ENCODE measurements at regions not wholly inside any gene's neighbourhood (a gene's known extent, or its start where the extent isn't known, plus 50 kb on each side); places are given as distances from the start of the nearest gene placed in this dataset.

DNA sequence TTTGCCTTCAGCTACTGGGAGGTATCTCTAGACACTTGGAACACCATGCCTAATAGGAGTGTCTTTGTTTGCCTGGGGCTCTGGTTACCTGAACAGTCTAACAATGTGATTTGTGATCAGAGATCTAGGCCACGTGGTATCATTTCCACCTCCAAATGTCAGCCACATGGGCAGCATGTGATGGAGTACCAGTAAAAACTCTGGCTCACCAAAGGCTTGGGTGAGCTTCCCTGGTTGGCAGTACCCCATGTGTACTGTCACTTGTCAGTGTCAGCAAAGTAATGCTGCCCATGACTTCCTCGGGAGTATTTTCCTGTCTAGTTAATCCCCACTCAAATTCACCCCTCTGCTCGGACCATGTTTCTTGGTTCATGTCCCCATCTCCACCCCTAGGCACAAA lies 195.2 kb upstream of the LRFN2 start:
- FAIRE-seq, result no peak
- no peak overlapping the region for H3K4me3 ChIP-seq
- TF ChIP-seq, protein P1, sequence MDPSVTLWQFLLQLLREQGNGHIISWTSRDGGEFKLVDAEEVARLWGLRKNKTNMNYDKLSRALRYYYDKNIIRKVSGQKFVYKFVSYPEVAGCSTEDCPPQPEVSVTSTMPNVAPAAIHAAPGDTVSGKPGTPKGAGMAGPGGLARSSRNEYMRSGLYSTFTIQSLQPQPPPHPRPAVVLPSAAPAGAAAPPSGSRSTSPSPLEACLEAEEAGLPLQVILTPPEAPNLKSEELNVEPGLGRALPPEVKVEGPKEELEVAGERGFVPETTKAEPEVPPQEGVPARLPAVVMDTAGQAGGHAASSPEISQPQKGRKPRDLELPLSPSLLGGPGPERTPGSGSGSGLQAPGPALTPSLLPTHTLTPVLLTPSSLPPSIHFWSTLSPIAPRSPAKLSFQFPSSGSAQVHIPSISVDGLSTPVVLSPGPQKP (IDR thresholded peaks at IDR 0.05; ENCODE audit: low read depth, low read length), result no peak
- TF ChIP-seq POLR2A (IDR thresholded peaks at IDR 0.05; ENCODE audit: low read length) (no peak), ESRRA (IDR thresholded peaks at IDR 0.05; ENCODE audit: borderline replicate concordance, low read length) (no peak)
- TF ChIP-seq, protein P2, sequence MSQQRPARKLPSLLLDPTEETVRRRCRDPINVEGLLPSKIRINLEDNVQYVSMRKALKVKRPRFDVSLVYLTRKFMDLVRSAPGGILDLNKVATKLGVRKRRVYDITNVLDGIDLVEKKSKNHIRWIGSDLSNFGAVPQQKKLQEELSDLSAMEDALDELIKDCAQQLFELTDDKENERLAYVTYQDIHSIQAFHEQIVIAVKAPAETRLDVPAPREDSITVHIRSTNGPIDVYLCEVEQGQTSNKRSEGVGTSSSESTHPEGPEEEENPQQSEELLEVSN (IDR thresholded peaks at IDR 0.05; ENCODE audit: borderline replicate concordance, low read depth), result no peak
- no peak overlapping the region for H3K4me2 ChIP-seq
- no peak for DNase-seq (ENCODE audit: low read depth in 1 of 2, low spot score in 1 of 2)
- WGBS (ENCODE audit: missing lambda C conversion rate), result 47% methylated on average over 3 of the region's 3 CpGs
- no peaks in the 10 kb centered on the region for H3K9me3 ChIP-seq
- ChIA-PET CTCF (no interaction called here), POLR2A (no interaction called here)
- H3K4me1 ChIP-seq, result no peaks in the 10 kb centered on the region
- no peak for ATAC-seq
- H3K27ac ChIP-seq, result no peak overlapping the region

DNA sequence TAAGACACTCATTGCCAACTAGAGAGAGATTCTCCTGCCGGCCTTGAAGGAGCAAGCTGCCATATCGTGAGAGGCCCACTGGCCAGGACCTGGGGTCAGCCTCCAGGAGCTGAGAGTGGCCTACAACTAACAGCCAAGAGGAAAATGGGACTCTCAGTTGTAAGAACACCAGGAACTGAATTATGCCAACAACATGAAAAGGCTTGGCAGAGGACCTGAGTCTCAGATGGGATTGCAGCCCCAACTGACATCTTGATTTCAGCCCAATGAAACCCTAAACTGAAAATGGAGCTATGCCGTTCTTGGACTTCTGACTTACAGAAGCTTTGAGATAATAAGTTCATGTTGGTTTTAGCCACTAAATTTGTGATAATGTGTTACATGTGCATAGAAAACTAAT lies 193.5 kb upstream of the LRFN2 start:
- WGBS (ENCODE audit: missing lambda C conversion rate), result 96% methylated on average over 2 of the region's 3 CpGs
- ChIA-PET POLR2A (interaction anchor here (0.6 kb wide), 1 partner anchor 153 kb away, joined by 3 read pairs; no protein-coding TSS in a partner anchor), CTCF (no interaction called here)
- TF ChIP-seq EHMT2 (IDR thresholded peaks at IDR 0.05; ENCODE audit: low read depth) (no peak), CHD2 (IDR thresholded peaks at IDR 0.05; ENCODE audit: low read length, partially characterized antibody) (no peak), HOXB13 (CRISPR knock-in tag; IDR thresholded peaks at IDR 0.05; ENCODE audit: low read depth) (no peak), ZSCAN20 (CRISPR knock-in tag; IDR thresholded peaks at IDR 0.05) (no peak), HDAC2 (IDR thresholded peaks at IDR 0.05) (no peak), RNF2 (IDR thresholded peaks at IDR 0.05; ENCODE audit: borderline replicate concordance, low read depth) (no peak), GATA3 (IDR thresholded peaks at IDR 0.05; ENCODE audit: borderline replicate concordance) (no peak), ZFP36 (IDR thresholded peaks at IDR 0.05; ENCODE audit: borderline replicate concordance, partially characterized antibody) (no peak), ESRRA (IDR thresholded peaks at IDR 0.05; ENCODE audit: borderline replicate concordance, low read length) (no peak), ZNF302 (CRISPR knock-in tag; IDR thresholded peaks at IDR 0.05) (no peak), NR3C1 (IDR thresholded peaks at IDR 0.05) (no peak), CBX2 (IDR thresholded peaks at IDR 0.05; ENCODE audit: borderline replicate concordance, low read depth) (no peak), FOSB (CRISPR knock-in tag; IDR thresholded peaks at IDR 0.05) (no peak), RFX5 (IDR thresholded peaks at IDR 0.05) (no peak)
- TF ChIP-seq, protein P3, sequence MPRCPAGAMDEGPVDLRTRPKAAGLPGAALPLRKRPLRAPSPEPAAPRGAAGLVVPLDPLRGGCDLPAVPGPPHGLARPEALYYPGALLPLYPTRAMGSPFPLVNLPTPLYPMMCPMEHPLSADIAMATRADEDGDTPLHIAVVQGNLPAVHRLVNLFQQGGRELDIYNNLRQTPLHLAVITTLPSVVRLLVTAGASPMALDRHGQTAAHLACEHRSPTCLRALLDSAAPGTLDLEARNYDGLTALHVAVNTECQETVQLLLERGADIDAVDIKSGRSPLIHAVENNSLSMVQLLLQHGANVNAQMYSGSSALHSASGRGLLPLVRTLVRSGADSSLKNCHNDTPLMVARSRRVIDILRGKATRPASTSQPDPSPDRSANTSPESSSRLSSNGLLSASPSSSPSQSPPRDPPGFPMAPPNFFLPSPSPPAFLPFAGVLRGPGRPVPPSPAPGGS (IDR thresholded peaks at IDR 0.05), result no peak
- TF ChIP-seq, protein P4, sequence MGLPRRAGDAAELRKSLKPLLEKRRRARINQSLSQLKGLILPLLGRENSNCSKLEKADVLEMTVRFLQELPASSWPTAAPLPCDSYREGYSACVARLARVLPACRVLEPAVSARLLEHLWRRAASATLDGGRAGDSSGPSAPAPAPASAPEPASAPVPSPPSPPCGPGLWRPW (IDR thresholded peaks at IDR 0.05), result no peak
- Histone ChIP-seq H3K4me3 (no peak overlapping the region), H3K9me3 (no peaks in the 10 kb centered on the region), H3K4me1 (no peaks in the 10 kb centered on the region), H3K27ac (no peak overlapping the region), H3K4me2 (no peak overlapping the region)
- DNase-seq (ENCODE audit: low read depth in 1 of 2, low spot score in 1 of 2) (no peak), FAIRE-seq (no peak), ATAC-seq (no peak)

DNA sequence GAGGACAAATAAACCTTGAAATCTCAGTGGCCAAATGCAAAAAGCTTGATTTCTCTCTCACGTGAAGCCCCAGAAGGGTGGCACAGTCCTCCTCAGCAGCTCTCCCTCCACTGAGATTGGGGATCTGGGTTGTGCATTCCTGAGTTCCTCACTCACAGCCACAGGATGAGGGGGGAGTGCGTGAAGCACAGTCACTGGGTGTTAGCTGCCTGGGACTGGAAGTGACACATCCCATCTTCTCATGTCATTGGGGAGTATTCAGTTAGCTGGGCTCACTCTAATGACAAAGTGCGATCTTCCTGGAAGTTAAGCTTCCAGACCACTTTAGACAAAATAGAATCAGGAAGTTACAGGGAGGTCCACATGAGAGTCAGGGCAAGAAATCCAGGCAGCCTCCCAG lies 192.2 kb upstream of the LRFN2 start:
- FAIRE-seq (no peak), DNase-seq (ENCODE audit: low read depth in 1 of 2, low spot score in 1 of 2) (peak in 1 of 2 experiments; percentile 7), ATAC-seq (no peak)
- H3K4me2 ChIP-seq, result no peak overlapping the region
- TF ChIP-seq, protein P5, sequence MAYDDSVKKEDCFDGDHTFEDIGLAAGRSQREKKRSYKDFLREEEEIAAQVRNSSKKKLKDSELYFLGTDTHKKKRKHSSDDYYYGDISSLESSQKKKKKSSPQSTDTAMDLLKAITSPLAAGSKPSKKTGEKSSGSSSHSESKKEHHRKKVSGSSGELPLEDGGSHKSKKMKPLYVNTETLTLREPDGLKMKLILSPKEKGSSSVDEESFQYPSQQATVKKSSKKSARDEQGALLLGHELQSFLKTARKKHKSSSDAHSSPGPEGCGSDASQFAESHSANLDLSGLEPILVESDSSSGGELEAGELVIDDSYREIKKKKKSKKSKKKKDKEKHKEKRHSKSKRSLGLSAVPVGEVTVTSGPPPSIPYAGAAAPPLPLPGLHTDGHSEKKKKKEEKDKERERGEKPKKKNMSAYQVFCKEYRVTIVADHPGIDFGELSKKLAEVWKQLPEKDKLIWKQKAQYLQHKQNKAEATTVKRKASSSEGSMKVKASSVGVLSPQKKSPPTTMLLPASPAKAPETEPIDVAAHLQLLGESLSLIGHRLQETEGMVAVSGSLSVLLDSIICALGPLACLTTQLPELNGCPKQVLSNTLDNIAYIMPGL (CRISPR knock-in tag; IDR thresholded peaks at IDR 0.05; ENCODE audit: borderline replicate concordance), result no peak
- TF ChIP-seq JUN (IDR thresholded peaks at IDR 0.05), result no peak
- no peak for TF ChIP-seq CHD2 (IDR thresholded peaks at IDR 0.05; ENCODE audit: low read length, partially characterized antibody)
- TF ChIP-seq TP53 (CRISPR knock-in tag; IDR thresholded peaks at IDR 0.05), result no peak
- TF ChIP-seq MAZ (IDR thresholded peaks at IDR 0.05; ENCODE audit: borderline replicate concordance, low read depth, low read length), result no peak
- no peak for TF ChIP-seq HOXB5 (CRISPR knock-in tag; IDR thresholded peaks at IDR 0.05)
- CTCF ChIA-PET, result no interaction called here
- no peaks in the 10 kb centered on the region for H3K4me1 ChIP-seq
- H3K9me3 ChIP-seq, result no peaks in the 10 kb centered on the region
- POLR2A ChIA-PET, result no interaction called here
- no peak overlapping the region for H3K4me3 ChIP-seq
- 15% methylated on average over 3 of the region's 3 CpGs for WGBS (ENCODE audit: missing lambda C conversion rate)
- H3K27ac ChIP-seq, result no peak overlapping the region
